OCI-M2 (cell line): ENCODE measurements at regions not wholly inside any gene's neighbourhood (a gene's known extent, or its start where the extent isn't known, plus 50 kb on each side); places are given as distances from the start of the nearest gene placed in this dataset.

Experiments used
- DNase-seq: peaks from one replicate; lab custom pipeline; 2025; ENCODE audit not compliant: unreplicated experiment; lab: John Stamatoyannopoulos, UW

- DNase-seq, result no peak
These were observed 352.6 kb upstream of the ZMIZ1 start for GRCh38 chr10:78716043-78716660.

- no peak for DNase-seq
These were observed 351.6 kb upstream of the ZMIZ1 start for GRCh38 chr10:78717200-78717599.

DNA sequence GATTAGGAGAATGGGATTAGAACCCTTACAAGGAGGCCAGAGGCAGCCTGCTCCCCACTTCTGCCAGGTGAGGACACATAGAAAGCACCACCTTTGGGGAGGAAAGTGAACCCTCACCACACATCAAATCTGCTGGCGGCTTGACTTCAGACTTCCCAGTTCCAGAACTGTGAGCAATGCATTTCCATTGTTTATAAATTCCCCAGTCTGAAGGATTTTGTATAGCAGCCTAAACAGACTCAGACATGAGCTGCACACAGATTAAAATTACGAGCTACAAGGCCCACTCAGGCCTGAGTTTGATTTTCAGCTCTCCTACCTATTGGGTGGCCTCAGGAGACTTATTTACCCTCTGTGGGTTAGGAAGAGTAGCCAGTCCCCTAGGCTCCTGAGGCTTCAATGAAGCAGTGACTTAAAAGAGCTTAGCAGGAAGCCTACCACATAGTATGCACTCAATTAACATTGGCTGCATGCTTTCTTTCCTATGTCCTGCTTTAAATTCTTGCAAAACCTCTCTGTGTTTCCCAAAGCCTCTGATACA is 350.7 kb upstream of the ZMIZ1 start:
- no peak for DNase-seq

DNA sequence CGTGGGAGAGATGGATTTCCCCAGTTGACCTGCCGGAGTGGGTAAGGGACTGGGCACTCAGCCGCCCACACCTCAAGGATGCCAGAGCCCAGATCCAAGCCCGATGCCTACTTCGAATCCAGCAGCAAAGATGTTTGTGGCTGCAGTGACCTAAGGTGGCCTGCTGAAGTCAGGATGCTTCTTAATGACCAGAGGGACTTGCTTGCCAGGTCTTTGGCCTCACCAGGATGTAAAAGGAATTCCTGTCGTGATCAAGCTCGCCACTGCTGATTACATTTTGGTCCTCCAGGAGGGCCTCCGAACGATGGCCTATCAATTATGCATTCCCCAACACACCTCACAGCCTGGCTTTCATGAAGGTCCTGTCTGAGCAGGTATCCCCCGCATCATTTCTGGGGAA is 349.5 kb upstream of the ZMIZ1 start:
- no peak for DNase-seq

DNA sequence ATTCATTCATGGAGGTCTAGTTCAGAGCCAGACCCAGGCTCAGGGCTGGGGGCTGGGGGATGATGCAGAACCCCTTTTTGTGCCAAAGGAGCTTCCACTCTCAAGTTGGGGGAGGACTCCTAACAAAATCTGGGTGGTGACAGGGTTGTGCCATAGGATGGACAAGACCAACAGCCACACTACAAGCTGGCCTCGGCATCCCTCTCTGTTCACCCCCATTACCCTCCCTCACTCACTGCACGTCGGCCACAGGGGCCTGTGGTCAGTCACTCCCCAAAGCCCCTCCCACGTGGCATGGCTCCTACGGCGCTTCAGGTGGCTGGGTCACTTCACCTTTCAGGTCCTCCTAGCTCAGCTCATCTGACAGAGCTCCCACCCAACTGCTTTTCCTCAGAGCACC is 348.7 kb upstream of the ZMIZ1 start:
- DNase-seq, result no peak

DNA sequence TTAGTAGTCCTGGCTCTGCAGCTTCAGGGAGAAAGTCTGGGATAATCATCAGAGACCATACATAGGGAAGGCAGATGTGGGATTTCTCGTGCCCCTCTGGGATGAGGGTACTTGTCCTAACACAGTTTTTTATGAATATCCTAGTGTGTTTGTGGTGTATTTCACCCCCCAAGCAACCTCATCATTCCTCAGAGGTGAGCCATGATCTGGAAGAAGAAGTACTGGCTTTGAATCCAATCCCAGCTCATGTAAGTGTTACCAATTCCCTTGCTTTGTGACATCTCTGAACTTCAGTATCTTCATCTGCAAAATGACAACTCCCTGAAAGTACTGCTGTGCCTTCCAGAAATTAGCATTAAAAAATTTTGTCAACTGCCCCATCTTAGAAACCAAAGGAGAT is 347.5 kb upstream of the ZMIZ1 start:
- no peak for DNase-seq

DNA sequence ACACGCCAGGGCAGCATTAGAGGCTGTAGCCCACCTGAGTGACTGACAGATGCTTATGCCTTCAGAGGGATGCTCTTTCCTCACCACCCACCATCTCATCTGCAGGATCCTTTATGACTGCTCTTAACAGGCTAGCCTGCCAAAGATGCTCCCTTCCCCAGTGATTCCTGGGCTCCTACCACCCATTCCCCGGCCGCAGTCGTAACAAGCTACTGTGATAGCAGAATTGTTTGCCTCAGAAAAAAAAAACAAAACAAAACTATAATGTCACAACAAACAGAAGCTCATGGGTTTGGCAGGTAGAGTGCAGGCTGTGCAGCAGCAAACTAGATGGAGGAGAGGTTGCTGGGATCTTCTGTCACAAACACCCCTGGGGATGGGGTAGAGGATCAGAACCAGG is 343.9 kb upstream of the ZMIZ1 start:
- DNase-seq, result no peak

GRCh38 chr10:78726171-78726570 is 342.6 kb upstream of the ZMIZ1 start:
- DNase-seq, result no peak

DNA sequence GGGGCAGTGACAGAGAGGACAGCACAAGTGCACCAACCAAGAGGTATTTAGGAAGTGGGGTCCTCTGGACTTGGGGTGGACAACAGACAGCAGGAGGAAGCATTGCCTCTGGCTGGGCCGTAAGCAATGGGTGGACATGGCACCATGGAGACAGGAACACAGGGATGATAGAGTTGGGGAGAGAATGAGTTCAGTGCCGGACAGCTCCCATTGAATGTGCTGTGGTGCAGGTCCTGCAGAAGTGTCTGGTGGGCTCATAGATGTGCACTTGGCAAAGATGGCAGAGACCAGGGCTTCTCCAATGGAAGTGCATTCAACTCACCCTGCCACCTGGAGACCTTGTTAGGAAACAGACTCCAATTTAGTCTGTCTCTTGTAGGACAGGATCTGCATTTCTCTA is 341.5 kb upstream of the ZMIZ1 start:
- DNase-seq, result no peak

- no peak for DNase-seq
These were observed 341.0 kb upstream of the ZMIZ1 start for GRCh38 chr10:78727728-78728127.

DNA sequence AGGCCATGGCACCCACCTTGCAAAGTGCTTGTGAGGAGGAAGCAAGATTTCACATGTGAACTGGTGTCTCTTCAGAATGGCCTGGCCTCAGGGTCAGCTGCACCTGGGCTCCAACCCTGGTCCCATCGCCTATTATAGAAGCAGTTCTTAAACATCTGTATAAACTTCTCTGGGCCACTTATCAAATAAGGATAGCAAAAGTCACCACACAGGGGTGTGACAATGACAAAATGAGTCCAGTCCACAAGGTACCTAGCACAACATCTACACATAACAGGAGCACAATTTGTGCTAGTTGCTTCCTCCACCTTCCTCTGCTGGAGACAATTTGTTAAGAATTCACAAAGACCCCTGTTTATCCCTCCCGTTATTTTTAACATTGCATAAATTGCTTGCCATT is 340.6 kb upstream of the ZMIZ1 start:
- DNase-seq, result no peak

DNA sequence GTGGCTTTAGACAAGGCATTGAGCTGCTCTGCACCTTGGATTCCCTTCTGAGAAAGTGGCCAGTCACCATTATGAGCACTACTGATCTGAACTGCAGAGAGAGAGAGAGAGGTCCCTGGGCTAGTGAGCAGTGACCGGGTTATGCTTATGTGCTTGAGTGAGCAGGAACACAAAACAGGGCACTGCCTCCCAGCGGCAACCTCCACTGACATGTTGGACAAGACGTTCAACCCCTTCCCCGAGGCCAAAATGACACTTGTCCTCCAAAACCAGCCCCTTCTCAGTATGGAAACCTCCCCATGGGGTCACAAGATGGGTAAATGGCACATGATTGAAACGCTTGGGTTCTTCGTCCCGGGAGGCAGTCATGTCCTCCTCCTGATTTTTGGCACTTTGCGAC is 339.4 kb upstream of the ZMIZ1 start:
- no peak for DNase-seq

DNA sequence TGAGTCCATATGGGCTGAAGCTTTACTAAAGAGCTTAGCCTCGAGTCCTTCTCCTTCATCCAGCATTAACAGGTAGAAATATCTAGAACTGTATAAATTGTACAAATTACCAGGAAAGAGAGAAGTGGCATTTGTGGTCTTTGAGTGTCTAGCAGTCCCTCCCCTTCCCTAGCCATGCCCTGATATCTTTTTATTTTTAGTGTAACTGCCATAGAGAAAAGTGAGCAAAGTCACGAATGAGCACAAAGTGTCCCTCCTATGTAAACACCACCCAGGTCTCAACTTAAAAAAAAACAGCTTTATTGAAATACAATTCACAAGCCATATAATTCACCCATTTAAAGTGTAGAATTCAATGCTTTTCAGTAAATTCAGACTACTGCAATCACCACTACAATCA is 339.0 kb upstream of the ZMIZ1 start:
- DNase-seq, result no peak

- no peak for DNase-seq
These were observed 338.0 kb upstream of the ZMIZ1 start for GRCh38 chr10:78730754-78731153.

GRCh38 chr10:78731675-78732074 is 337.1 kb upstream of the ZMIZ1 start:
- no peak for DNase-seq

DNA sequence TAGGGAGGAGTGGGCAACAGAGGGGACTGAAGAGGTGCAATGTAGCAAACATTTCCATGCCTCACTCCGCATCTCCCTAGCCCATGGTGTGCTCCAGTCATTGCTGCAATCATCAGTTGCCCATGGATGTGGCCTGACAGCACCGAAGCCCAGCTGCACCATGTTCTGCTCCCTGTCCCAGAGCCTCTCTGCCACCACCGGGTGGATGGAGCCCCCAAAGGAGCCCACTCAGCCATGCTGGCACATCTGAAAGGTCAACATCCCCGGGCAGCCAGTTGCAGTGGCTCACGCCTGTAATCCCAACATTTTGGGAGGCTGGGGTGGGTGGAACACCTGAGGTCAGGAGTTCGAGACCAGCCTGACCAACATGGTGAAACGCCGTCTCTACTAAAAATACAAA is 336.4 kb upstream of the ZMIZ1 start:
- DNase-seq, result no peak

DNA sequence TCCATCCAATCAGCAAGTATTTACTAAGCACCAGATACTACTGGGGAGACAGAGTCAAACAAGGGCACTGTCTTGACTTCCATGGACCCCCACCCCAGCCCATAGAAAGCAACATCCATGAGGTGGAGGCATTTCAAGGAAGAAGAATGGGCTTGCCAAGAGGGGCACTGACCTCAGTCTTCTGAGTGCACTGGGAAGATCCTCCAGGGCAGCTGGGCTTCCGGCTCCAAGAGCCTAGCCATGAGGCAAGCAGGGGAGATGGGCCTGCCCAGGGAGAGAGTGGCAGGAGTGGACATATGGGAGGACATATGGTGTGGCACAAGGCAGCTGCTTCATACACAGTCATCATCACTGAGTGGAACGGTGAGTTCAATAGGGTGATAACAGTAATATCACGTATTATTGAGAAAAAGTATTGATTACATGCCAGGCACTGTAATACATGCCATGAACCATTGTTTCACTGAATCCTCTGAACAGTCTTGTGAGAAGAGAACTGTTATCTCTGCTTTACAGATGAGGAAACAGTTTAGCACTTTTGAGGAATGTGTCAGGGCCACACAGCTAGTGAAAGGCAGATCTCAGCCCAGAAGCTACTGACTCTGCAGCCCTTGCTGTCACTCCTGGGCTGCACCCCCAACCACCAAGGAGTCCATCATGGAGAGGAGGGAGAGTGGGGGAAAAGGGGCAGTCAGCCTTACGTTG is 331.7 kb upstream of the ZMIZ1 start:
- DNase-seq, result no peak

GRCh38 chr10:78737883-78738856 is 330.6 kb upstream of the ZMIZ1 start:
- no peak for DNase-seq

DNA sequence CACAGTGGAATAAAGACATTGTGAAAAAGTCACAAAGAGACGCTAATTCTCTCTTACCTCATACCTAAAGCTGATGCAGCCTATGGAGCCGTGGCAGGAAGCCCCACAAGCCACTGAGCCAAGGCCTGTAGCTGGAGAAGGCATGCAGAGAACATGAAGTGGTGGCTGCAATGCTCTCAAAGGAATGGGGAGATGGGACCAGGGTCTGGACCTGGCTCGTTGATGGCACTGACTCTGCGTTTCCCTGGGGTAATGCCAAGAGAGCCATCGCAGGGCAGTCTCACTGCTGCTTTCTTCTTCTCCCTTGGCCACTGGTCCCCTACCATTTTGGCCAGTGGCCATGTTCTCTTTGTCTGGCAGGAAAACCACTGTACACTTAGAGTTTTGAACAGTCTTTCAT is 329.9 kb upstream of the ZMIZ1 start:
- no peak for DNase-seq

GRCh38 chr10:78739444-78740053 is 329.2 kb upstream of the ZMIZ1 start:
- DNase-seq, result no peak
